HepG2 (cell line): ENCODE measurements at regions not wholly inside any gene's neighbourhood (a gene's known extent, or its start where the extent isn't known, plus 50 kb on each side); places are given as distances from the start of the nearest gene placed in this dataset.

Experiments used
- ATAC-seq: fragments of 200-7000 bp; cut with Tn5 transposase; 3 replicates; pipeline ENCODE4 v1.9.1; 2020; ENCODE audit warnings: mild to moderate bottlenecking, moderate library complexity
- BruUV-seq: library from RNA; stranded (reverse); fragments of 400-500 nt; replicated peaks from 2 replicates; lab custom pipeline; 2021; lab: Mats Ljungman, UMichigan
- CTCF ChIA-PET: fragments of 300-600 bp; formaldehyde crosslinking; extraction: SDS; loops from one replicate; lab custom pipeline; 2021; ENCODE audit warnings: low total read pairs, inconsistent platforms, low intra/inter-chr PET ratio; lab: Yijun Ruan, JAX
- POLR2A ChIA-PET: fragments of 350-600 bp; sonication (Branson Sonifier 250); formaldehyde crosslinking; loops from one replicate; lab custom pipeline; 2020; ENCODE audit warnings: antibody characterized with exemption, inconsistent platforms; lab: Yijun Ruan, JAX
- DNase-seq: peaks from one replicate; pipeline ENCODE4 v3.0.0-alpha.2; 2015; ENCODE audit warnings: low spot score
- FAIRE-seq: peaks from 3 replicates; lab custom pipeline; 2011; peaks lifted over from hg19 to GRCh38; lab: Jason Lieb, UNC
- H2AFZ ChIP-seq: one replicate; pipeline ENCODE4 v1.6.1; 2011; ENCODE audit warnings: low read length, inconsistent platforms
- H3K27ac ChIP-seq: fragments of 300-600 bp; 3 replicates; pipeline ENCODE4 v1.8.0; 2011; ENCODE audit warnings: mixed run types, mild to moderate bottlenecking, mixed read lengths, low read length, inconsistent platforms; ENCODE audit not compliant: insufficient read depth; ENCODE audit errors: extremely low read length
- H3K27me3 ChIP-seq, 2 experiments: fragments of 200-600 bp in 1 of 2; 2 replicates in 1 of 2; 3 replicates in 1 of 2; pipeline versions ENCODE4 v1.6.0 to v1.8.0; 2011; ENCODE audit warnings: low read length in 2 of 2, mild to moderate bottlenecking in 2 of 2, moderate library complexity in 2 of 2, inconsistent platforms in 1 of 2; ENCODE audit not compliant: insufficient read depth in 2 of 2, control insufficient read depth in 1 of 2
- H3K36me3 ChIP-seq, 2 experiments: fragments of 200-600 bp in 1 of 2; replicated peaks in 1 of 2; 2 replicates in 1 of 2; 3 replicates in 1 of 2; pipeline versions ENCODE4 v1.5.1 to v1.8.0; 2011; ENCODE audit warnings: low read length in 2 of 2, inconsistent platforms in 1 of 2; ENCODE audit not compliant: insufficient read depth in 2 of 2, control insufficient read depth in 1 of 2
- H3K4me1 ChIP-seq: 2 replicates; pipeline ENCODE4 v1.5.1; 2012; ENCODE audit warnings: low read length, inconsistent platforms; ENCODE audit not compliant: insufficient read depth
- H3K4me2 ChIP-seq: 2 replicates; pipeline ENCODE4 v1.6.0; 2011; ENCODE audit warnings: low read depth, low read length, inconsistent platforms
- H3K4me3 ChIP-seq, 3 experiments: fragments of 200-600 bp in 1 of 3; sonication (generic), shearing (Covaris generic) in 1 of 3; replicated peaks in 1 of 3; 2 replicates each; pipeline ENCODE4 v1.5.1; 2011 to 2016; ENCODE audit warnings: low read length in 3 of 3, inconsistent platforms in 2 of 3, low read depth in 2 of 3, mild to moderate bottlenecking in 2 of 3, control low read depth in 1 of 3, mixed read lengths in 1 of 3; ENCODE audit not compliant: insufficient read depth in 1 of 3
- H3K79me2 ChIP-seq: one replicate; pipeline ENCODE4 v1.6.1; 2011; ENCODE audit warnings: low read length, inconsistent platforms; ENCODE audit not compliant: insufficient read depth
- H3K9ac ChIP-seq: 2 replicates; pipeline ENCODE4 v1.6.0; 2011; ENCODE audit warnings: mild to moderate bottlenecking, low read depth, low read length, inconsistent platforms; ENCODE audit not compliant: insufficient read depth
- H3K9me3 ChIP-seq: 2 replicates; pipeline ENCODE4 v1.5.1; 2012; ENCODE audit warnings: mild to moderate bottlenecking, low read length
- H4K20me1 ChIP-seq: 2 replicates; pipeline ENCODE4 v1.6.0; 2011; ENCODE audit warnings: inconsistent platforms, mild to moderate bottlenecking, low read length, moderate library complexity; ENCODE audit not compliant: insufficient read depth
- BHLHE40 ChIP-seq: IDR thresholded peaks from 2 replicates; pipeline ENCODE4 v1.6.1; 2011; ENCODE audit warnings: low read length, improper control_type of control experiment
- NFE2 ChIP-seq: sonication (generic); formaldehyde crosslinking; IDR thresholded peaks from 2 replicates; pipeline ENCODE4 v1.4.0; 2020; ENCODE audit warnings: missing genetic modification reagents
- NFIB ChIP-seq: sonication (generic); formaldehyde crosslinking; IDR thresholded peaks from 2 replicates; pipeline ENCODE4 v1.9.0; 2021; ENCODE audit warnings: missing genetic modification reagents, mild to moderate bottlenecking, borderline replicate concordance
- NFIC ChIP-seq: IDR thresholded peaks from 2 replicates; pipeline ENCODE4 v1.6.1; 2012; ENCODE audit warnings: mild to moderate bottlenecking, low read length, inconsistent platforms
- RXRB ChIP-seq: IDR thresholded peaks from 2 replicates; pipeline ENCODE4 v1.6.1; 2016; ENCODE audit warnings: borderline replicate concordance, missing genetic modification reagents, missing compliant biosample characterization
- STAT5B ChIP-seq: sonication (generic); formaldehyde crosslinking; IDR thresholded peaks from 2 replicates; pipeline ENCODE4 v1.4.0; 2020; ENCODE audit warnings: missing genetic modification reagents
- ZNF3 ChIP-seq: IDR thresholded peaks from 2 replicates; pipeline ENCODE4 v1.7.0; 2017; ENCODE audit warnings: inconsistent platforms
- ZNF431 ChIP-seq: sonication (generic); formaldehyde crosslinking; IDR thresholded peaks from 2 replicates; pipeline ENCODE4 v1.9.0; 2022; ENCODE audit warnings: missing genetic modification reagents, low read depth, mild to moderate bottlenecking, borderline replicate concordance
- ZNF781 ChIP-seq: sonication (generic); formaldehyde crosslinking; IDR thresholded peaks from 2 replicates; pipeline ENCODE4 v1.5.1; 2020; ENCODE audit warnings: borderline replicate concordance, mild to moderate bottlenecking, missing genetic modification reagents; ENCODE audit errors: not compliant biosample characterization
- WGBS: methylation state at CpG from one replicate; pipeline ENCODE4 v1.1.6; 2017; ENCODE audit warnings: low lambda C conversion rate; 5-methylcytosine and 5-hydroxymethylcytosine counted together
- in situ Hi-C: cut with HindIII; loops from 2 replicates; pipeline ENCODE4 v1.10.0; 2017; ENCODE audit warnings: low pct_unique_long_range_greater_than_20kb; ENCODE audit not compliant: extremely low pct_ligation_motif_present
- intact Hi-C: fragments of 100-400 bp; cut with micrococcal nuclease; formaldehyde crosslinking; loops from one replicate; pipeline ENCODE4 v1.10.0; 2022; ENCODE audit not compliant: unreplicated experiment
- TF ChIP-seq, protein P1 (sequence below): IDR thresholded peaks from 2 replicates; pipeline ENCODE4 v1.6.1; 2016; ENCODE audit warnings: low read depth
- TF ChIP-seq, protein P2 (sequence below), 2 experiments: fragments of 450-650 bp in 1 of 2; sonication (generic) in 1 of 2; formaldehyde crosslinking; IDR thresholded peaks; 2 replicates each; pipeline versions ENCODE4 v1.5.0 to v1.8.0; 2020 to 2022; ENCODE audit warnings: mild to moderate bottlenecking in 1 of 2, missing genetic modification reagents in 1 of 2
- TF ChIP-seq, protein P3 (sequence below), 2 experiments: IDR thresholded peaks; 2 replicates each; pipeline ENCODE4 v1.6.1; 2011 to 2012; ENCODE audit warnings: low read length in 2 of 2, borderline replicate concordance in 1 of 2, low read depth in 1 of 2, mild to moderate bottlenecking in 1 of 2, moderate library complexity in 1 of 2
- TF ChIP-seq, protein P4 (sequence below): sonication (generic); formaldehyde crosslinking; IDR thresholded peaks from 2 replicates; pipeline ENCODE4 v1.4.0; 2020; ENCODE audit warnings: missing genetic modification reagents
- TF ChIP-seq, protein P5 (sequence below): IDR thresholded peaks from 2 replicates; pipeline ENCODE4 v1.6.1; 2012; ENCODE audit warnings: inconsistent platforms

DNA sequence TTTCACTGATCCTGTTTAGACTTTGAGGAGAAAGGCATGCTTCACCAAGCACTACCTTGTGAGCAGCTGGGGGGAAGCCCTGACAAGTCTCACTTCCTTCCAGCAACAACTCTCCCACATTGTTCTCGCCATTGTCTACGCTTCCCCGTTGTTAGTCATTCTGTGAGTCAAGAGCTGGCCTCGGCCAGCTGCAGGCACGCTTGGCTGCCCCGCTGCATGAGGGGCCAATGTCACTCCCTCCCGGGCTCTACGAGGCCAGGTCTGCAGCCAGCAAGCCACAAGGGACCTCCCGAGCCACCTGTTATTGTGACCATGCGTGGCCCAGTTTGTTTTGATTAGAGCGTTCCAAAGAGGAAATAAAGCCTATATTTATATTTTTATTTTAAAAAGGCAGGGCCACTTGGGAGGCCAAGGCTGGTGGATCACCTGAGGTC, 220.9 kb downstream of the FOXO1 start (continued):
- TF ChIP-seq NFIB (CRISPR knock-in tag), result no peak

DNA sequence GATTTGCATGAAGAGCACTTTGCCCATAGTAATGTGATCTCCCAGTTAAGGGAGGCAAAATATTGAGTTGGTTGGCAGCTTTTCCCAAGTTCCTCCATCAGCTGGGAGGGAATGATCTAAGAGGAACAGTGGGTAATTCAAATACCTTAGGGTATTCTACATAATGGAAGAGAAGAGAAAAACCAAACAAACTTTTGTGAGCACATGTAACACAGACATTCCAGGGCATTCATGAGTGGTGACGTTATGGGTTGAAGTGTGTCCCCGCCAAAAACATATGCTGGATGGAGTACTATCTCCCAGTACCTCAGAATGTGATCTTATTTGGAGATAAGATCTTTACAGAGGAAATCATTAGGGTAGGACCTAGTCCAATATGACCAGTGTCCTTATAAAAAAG, 220.1 kb downstream of the FOXO1 start:
- no peak for ATAC-seq
- Histone ChIP-seq H3K79me2 (no peaks in the 10 kb centered on the region), H3K27ac (no peak overlapping the region), H3K4me1 (peaks cover 16% of the 10 kb centered on the region), H4K20me1 (no peaks in the 10 kb centered on the region), H3K9me3 (peaks cover 7% of the 10 kb centered on the region; the same call in 1 of the 2 replicates), H3K4me2 (no peak overlapping the region), H3K27me3 (no peaks in the 10 kb centered on the region), H3K9ac (no peak overlapping the region), H3K4me3 (no peak overlapping the region), H2AFZ (no peak overlapping the region), H3K36me3 (no peaks in the 10 kb centered on the region)
- ChIA-PET POLR2A (no interaction called here), CTCF (no interaction called here)
- no TSS peak for BruUV-seq
- FAIRE-seq, result no peak
- in situ Hi-C loops (no loop called here), intact Hi-C loops (no loop called here)
- 77% methylated on average over 2 of the region's 2 CpGs for WGBS
- no peak for DNase-seq
- no peak for TF ChIP-seq NFE2
- TF ChIP-seq, protein P1, sequence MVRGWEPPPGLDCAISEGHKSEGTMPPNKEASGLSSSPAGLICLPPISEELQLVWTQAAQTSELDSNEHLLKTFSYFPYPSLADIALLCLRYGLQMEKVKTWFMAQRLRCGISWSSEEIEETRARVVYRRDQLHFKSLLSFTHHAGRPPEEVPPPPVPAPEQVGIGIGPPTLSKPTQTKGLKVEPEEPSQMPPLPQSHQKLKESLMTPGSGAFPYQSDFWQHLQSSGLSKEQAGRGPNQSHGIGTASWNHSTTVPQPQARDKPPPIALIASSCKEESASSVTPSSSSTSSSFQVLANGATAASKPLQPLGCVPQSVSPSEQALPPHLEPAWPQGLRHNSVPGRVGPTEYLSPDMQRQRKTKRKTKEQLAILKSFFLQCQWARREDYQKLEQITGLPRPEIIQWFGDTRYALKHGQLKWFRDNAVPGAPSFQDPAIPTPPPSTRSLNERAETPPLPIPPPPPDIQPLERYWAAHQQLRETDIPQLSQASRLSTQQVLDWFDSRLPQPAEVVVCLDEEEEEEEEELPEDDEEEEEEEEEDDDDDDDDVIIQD (CRISPR knock-in tag), result no peak
- no peak for TF ChIP-seq NFIC
- no peak for TF ChIP-seq STAT5B
- TF ChIP-seq, protein P2, sequence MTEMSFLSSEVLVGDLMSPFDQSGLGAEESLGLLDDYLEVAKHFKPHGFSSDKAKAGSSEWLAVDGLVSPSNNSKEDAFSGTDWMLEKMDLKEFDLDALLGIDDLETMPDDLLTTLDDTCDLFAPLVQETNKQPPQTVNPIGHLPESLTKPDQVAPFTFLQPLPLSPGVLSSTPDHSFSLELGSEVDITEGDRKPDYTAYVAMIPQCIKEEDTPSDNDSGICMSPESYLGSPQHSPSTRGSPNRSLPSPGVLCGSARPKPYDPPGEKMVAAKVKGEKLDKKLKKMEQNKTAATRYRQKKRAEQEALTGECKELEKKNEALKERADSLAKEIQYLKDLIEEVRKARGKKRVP (CRISPR knock-in tag; IDR thresholded peaks at IDR 0.05), result no peak
- TF ChIP-seq, protein P3, sequence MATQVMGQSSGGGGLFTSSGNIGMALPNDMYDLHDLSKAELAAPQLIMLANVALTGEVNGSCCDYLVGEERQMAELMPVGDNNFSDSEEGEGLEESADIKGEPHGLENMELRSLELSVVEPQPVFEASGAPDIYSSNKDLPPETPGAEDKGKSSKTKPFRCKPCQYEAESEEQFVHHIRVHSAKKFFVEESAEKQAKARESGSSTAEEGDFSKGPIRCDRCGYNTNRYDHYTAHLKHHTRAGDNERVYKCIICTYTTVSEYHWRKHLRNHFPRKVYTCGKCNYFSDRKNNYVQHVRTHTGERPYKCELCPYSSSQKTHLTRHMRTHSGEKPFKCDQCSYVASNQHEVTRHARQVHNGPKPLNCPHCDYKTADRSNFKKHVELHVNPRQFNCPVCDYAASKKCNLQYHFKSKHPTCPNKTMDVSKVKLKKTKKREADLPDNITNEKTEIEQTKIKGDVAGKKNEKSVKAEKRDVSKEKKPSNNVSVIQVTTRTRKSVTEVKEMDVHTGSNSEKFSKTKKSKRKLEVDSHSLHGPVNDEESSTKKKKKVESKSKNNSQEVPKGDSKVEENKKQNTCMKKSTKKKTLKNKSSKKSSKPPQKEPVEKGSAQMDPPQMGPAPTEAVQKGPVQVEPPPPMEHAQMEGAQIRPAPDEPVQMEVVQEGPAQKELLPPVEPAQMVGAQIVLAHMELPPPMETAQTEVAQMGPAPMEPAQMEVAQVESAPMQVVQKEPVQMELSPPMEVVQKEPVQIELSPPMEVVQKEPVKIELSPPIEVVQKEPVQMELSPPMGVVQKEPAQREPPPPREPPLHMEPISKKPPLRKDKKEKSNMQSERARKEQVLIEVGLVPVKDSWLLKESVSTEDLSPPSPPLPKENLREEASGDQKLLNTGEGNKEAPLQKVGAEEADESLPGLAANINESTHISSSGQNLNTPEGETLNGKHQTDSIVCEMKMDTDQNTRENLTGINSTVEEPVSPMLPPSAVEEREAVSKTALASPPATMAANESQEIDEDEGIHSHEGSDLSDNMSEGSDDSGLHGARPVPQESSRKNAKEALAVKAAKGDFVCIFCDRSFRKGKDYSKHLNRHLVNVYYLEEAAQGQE (IDR thresholded peaks at IDR 0.05; ENCODE audit: borderline replicate concordance in 1 of 2, low read depth in 1 of 2, low read length in 2 of 2), result no peak
- TF ChIP-seq ZNF3 (CRISPR knock-in tag), result no peak
- no peak for TF ChIP-seq ZNF781
- no peak for TF ChIP-seq BHLHE40
- no peak for TF ChIP-seq ZNF431 (CRISPR knock-in tag)
- TF ChIP-seq, protein P4, sequence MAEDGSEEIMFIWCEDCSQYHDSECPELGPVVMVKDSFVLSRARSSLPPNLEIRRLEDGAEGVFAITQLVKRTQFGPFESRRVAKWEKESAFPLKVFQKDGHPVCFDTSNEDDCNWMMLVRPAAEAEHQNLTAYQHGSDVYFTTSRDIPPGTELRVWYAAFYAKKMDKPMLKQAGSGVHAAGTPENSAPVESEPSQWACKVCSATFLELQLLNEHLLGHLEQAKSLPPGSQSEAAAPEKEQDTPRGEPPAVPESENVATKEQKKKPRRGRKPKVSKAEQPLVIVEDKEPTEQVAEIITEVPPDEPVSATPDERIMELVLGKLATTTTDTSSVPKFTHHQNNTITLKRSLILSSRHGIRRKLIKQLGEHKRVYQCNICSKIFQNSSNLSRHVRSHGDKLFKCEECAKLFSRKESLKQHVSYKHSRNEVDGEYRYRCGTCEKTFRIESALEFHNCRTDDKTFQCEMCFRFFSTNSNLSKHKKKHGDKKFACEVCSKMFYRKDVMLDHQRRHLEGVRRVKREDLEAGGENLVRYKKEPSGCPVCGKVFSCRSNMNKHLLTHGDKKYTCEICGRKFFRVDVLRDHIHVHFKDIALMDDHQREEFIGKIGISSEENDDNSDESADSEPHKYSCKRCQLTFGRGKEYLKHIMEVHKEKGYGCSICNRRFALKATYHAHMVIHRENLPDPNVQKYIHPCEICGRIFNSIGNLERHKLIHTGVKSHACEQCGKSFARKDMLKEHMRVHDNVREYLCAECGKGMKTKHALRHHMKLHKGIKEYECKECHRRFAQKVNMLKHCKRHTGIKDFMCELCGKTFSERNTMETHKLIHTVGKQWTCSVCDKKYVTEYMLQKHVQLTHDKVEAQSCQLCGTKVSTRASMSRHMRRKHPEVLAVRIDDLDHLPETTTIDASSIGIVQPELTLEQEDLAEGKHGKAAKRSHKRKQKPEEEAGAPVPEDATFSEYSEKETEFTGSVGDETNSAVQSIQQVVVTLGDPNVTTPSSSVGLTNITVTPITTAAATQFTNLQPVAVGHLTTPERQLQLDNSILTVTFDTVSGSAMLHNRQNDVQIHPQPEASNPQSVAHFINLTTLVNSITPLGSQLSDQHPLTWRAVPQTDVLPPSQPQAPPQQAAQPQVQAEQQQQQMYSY (CRISPR knock-in tag), result no peak
- no peak for TF ChIP-seq RXRB (CRISPR knock-in tag)
- TF ChIP-seq, protein P5, sequence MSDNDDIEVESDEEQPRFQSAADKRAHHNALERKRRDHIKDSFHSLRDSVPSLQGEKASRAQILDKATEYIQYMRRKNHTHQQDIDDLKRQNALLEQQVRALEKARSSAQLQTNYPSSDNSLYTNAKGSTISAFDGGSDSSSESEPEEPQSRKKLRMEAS, result no peak
